Fibroblast of skin of abdomen (primary cell): ENCODE measurements at regions not wholly inside any gene's neighbourhood (a gene's known extent, or its start where the extent isn't known, plus 50 kb on each side); places are given as distances from the start of the nearest gene placed in this dataset.

Experiments
- DNase-seq: peaks from one replicate; pipeline ENCODE4 v3.0.0-alpha.2; 2013

DNA sequence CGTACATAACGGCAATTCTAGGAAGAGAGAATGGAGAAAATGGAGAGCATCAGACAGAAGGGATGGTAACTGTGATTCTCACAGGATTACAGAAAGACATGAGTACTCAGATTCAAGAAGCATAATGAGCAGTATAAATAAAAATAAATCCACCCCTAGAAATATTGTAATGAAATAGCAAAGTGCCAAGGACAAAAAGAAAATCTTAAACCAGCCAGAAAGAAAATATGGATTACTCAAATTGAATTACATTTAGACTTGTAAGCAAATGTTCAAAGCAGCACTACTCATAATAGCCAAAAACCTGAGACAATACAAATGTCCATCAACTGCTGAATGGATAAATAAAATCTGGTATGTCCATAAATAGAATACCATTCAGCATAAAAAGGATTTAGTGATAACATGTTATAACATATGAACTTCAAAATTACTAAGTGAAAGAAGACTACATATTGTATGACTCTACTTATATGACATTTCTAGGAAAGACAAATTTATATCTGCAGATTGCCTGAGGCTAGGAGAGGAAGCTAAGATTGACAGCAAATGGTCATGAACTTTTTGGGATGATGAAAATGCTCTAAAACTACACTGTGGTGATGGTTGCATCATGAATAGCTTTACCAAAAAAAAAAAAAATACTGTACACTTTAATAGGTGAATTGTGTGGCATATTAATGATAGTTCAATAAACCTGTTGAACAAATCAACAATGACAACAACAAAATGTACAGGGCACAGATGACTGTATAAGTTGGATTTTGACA lies 63.4 kb upstream of the SPTBN1 start:
- DNase-seq, result no peak

DNA sequence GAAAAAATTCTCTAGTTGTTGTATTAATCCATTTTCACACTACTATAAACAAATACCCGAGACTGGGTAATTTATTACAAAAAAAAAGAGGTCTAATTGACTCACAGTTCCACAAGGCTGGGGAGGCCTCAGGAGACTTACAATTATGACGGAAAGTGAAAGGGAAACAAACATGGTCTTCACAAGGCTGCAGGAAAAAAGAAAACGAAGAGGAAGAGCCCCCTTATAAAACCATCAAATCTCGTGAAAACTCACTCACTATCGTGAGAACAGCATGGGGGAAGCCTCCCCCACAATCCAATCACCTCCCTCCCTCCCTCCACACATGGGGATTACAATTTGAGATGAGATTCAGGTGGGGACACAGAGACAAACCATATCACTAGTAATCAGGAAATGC lies 61.7 kb upstream of the SPTBN1 start:
- DNase-seq, result no peak

DNA sequence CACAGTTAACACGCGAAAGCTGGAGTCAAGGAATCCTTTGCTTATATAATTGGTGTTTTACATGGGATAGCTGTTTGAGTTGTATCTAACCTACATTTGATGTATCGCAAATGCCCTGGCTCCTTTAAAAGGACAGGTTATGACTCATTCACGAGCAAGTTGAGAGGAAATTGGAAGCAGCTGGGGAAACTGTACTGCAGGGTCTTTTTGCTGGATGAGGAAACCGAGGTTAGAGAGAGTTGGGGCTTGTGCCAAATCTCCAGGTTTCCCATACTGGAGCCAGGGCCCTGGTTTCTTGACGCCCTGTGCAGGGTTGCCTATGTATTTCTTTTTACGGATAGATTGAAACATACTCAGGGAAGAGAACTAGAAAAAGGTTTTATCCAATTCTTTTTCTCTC lies 60.0 kb upstream of the SPTBN1 start:
- peak; percentile 84 for DNase-seq

DNA sequence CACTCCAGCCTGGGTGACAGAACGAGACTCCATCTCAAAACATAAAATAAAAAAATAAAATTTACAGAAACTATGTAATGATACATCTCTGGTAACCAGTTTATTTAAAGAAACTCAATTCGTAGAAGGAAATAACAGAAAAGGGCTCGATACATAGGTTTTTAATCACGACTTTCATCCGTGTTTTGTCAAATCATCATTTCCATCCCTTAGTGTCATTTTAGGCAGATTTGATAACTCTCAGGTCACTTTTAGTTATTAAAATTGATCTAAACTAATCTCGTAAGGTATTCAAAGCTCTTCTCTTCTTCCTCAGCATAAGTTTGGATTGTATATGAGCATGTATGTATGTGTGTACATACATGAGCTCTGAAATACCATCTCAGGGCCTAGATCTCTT lies 59.3 kb upstream of the SPTBN1 start:
- DNase-seq, result no peak

DNA sequence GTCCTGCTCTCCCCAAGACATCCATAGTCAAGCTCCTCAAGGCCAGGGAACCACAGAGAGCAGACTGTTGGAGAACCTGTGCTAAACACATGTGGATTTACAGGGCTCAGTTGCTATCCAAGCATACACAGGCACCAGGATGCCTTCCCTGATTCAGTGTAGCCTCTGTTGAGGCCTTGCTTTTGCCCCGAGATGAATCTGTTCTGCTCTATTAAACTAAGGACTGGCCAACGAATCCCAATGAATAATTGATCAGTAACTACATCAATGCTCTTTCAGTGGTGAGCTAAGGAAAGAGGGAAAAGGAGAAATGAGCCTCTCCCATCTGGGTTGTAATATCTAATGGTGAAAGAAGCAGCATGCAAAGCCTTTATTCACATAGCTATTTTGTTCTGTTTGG lies 58.7 kb upstream of the SPTBN1 start:
- DNase-seq, result no peak

DNA sequence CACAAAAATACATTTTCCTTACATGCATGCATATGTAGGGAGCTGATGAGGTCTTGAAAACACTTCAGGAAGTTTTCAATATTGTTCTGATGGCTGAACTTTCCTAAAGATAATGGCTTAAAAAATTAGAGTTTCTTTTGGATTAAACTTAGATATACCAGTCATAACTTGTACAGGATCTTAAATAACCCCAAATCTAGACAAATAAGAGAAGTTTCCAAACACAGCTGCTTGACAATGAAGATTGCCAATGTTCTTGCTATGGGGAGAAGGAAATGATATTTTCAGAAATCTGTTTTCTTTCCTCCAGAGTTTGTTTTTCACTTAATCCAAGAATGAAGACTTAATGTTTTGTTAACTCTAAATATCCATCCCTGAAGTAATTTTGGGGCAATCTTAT lies 54.6 kb upstream of the SPTBN1 start:
- no peak for DNase-seq

DNA sequence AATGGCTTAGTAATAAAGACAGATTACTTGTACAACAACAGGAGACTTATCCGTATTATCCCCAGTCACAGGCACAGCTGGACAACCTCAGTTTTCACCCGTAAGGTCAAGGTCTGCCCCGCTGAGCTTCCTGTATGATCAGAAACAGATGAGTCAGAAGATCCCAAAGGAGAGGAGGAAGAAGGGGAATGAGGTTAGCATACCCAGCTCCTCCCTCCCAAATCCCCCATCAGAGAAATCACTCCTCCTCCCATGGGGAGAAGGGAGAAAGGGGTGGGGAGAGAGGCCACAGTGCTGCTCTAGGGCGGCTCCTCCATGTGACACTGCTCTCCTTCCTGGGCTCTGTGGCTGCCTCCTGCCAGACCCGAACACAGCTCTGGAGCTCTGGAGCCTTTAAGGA lies 53.8 kb upstream of the SPTBN1 start:
- peak; percentile 71 for DNase-seq

DNA sequence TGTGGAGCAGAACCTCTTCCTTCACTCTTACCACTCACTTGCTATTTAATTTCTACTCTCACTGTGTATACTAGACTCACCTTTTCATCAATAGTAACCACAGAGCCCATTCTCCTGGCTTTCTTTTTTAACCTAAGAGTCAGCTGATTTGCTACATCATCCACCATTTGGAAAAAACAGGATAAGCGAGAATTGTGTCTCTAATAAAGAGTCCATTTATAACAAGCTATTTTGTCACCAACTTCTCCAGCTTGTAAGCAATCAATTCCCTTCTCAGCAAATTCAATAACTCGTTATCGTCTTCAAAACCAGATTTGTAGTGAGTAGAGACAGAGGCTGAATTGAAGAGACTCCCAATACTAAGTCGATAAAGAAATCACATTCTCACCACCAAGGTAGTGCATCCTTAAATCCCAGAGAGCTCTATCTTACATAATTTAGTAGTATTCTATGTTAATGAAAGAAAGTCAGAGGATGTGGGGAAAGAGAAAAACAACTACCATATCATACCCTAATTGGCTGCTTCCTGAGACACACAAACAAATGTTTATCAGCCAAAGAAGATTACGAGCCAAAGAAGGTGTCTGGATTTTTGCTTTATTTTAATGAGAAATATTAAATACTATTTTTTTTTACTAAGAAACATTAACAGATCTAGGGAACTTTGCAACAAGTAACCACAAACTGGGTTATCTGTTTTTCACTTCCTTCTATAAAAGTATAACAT lies 52.5 kb upstream of the SPTBN1 start:
- DNase-seq, result no peak

DNA sequence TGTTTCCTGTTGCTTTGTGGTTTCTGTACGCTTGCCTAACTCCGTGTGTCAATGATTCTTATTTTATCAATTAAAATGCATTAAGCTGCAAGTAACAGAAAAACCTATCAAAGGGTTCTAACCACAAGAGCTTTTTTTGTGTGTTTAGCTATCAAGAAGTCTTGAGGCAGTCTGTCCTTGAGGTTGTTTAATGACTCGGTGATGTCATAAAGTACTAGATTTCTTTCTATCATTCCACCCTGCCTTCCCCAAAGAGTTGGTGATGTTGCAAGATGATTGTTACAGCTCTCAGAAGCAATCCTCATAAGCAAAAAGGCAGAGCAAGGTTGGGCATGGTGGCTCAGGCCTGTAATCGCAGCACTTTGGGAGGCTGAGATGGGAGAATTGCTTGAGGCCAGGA lies 51.9 kb upstream of the SPTBN1 start:
- DNase-seq, result peak; percentile 45

DNA sequence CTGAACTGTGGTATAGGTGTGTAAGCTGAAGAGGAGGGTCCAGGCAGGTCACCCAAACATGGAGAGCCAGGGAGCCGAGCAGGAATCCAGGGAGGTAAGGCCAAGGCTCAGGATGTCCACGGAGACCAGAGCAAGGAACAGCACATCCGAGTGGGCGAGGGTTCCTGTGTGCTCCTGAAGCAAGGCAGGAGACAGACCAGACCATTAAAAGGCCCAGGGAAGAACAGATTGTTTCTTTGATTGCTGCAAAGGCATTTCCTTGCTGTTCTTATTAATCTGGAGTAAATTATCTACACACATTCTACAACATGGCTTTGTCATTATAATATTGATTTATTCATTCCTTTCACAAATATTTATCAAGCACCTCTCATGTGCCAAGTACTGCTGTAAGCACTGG lies 50.1 kb upstream of the SPTBN1 start:
- no peak for DNase-seq
